GM12874 (cell line): ENCODE measurements at regions not wholly inside any gene's neighbourhood (a gene's known extent, or its start where the extent isn't known, plus 50 kb on each side); places are given as distances from the start of the nearest gene placed in this dataset.

Experiments used
- CTCF ChIP-seq: IDR thresholded peaks from 2 replicates; pipeline ENCODE4 v1.5.1; 2011; ENCODE audit warnings: low read depth, mild to moderate bottlenecking, control low read depth, low read length, moderate library complexity; ENCODE audit not compliant: insufficient read depth

- no peak for TF ChIP-seq CTCF
These were observed 465.7 kb upstream of the MGAT4C start for GRCh38 chr12:86721713-86722397.

GRCh38 chr12:86719381-86719780, 463.2 kb upstream of the MGAT4C start:
- no peak for TF ChIP-seq CTCF

GRCh38 chr12:86713121-86713520, 456.9 kb upstream of the MGAT4C start:
- TF ChIP-seq CTCF: no peak

GRCh38 chr12:86712425-86712843, 456.2 kb upstream of the MGAT4C start:
- TF ChIP-seq CTCF: no peak

- TF ChIP-seq CTCF: no peak
These were observed 455.5 kb upstream of the MGAT4C start for GRCh38 chr12:86711731-86712130.

GRCh38 chr12:86710109-86710508, 453.9 kb upstream of the MGAT4C start:
- TF ChIP-seq CTCF: no peak

- no peak for TF ChIP-seq CTCF
These were observed 442.4 kb upstream of the MGAT4C start for GRCh38 chr12:86698641-86698980.
